Lower leg skin (tissue), 4 donors: ENCODE measurements at regions not wholly inside any gene's neighbourhood (a gene's known extent, or its start where the extent isn't known, plus 50 kb on each side); places are given as distances from the start of the nearest gene placed in this dataset.
"Not testable (repeated sequence)": the region's sequence is repeated elsewhere in the genome, so short reads cannot be mapped to it uniquely, and the experiment has no call there.

Experiments used
- DNase-seq, 2 donors: peaks; one replicate each; pipeline ENCODE4 v3.0.0-alpha.2; 2019; ENCODE audit warnings: low spot score in 2 of 2
- H3K4me3 ChIP-seq: fragments of 200-600 bp; sonication (generic); 2 replicates; pipeline ENCODE4 v1.5.1; 2017; ENCODE audit warnings: mild to moderate bottlenecking, low read depth; ENCODE audit not compliant: poor library complexity, severe bottlenecking
- POLR2A ChIP-seq, 2 donors: fragments of 450-650 bp; IDR thresholded peaks; one replicate each; pipeline ENCODE4 v1.6.1; 2016 to 2017; ENCODE audit warnings: antibody characterized with exemption in 2 of 2, mild to moderate bottlenecking in 1 of 2, moderate library complexity in 1 of 2
- WGBS, 2 donors: methylation state at CpG; one replicate each; pipeline ENCODE4 v1.1.5; 2018; 5-methylcytosine and 5-hydroxymethylcytosine counted together
- intact Hi-C: fragments of 100-400 bp; cut with DNase I; formaldehyde crosslinking; loops from one replicate; pipeline ENCODE4 v1.15.0; 2023; ENCODE audit warnings: low total_unique reads
- TF ChIP-seq, protein P1 (sequence below), 3 donors: fragments of 450-650 bp; IDR thresholded peaks; one replicate each; pipeline ENCODE4 v1.5.1; 2016; ENCODE audit warnings: antibody characterized with exemption in 3 of 3, mild to moderate bottlenecking in 3 of 3, moderate library complexity in 2 of 3

DNA sequence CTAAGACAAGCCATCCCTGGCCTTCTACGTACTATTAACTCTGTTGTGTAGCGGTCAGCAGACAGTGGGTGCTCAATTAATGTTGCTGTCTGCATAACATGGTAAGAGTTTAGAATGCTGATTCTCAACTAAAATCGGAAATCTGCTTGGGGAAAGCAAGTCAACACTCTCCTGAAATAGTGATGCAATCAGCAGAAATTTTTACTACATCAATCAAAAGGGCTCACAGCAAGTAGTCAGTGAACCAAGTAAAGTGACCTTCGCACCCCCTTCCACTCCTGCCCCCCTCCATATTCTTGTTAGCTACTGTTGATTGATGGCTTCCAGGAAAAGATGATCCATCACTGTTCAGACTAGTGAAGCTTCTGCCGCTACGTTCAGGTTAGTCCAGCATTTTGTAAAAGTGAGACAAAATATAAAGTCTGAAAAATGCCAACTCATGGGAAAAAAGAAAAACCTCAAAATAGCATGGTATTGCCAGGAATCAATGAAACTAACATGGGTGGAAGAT is 247.9 kb downstream of the HNRNPD start:
- intact Hi-C loops, result no loop called here
- DNase-seq, result no peak
- 79 to 88% methylated on average over 6 of the region's 6 CpGs for WGBS, 2 donors
- no peak for TF ChIP-seq POLR2A (IDR thresholded peaks at IDR 0.05)
- TF ChIP-seq, protein P1, sequence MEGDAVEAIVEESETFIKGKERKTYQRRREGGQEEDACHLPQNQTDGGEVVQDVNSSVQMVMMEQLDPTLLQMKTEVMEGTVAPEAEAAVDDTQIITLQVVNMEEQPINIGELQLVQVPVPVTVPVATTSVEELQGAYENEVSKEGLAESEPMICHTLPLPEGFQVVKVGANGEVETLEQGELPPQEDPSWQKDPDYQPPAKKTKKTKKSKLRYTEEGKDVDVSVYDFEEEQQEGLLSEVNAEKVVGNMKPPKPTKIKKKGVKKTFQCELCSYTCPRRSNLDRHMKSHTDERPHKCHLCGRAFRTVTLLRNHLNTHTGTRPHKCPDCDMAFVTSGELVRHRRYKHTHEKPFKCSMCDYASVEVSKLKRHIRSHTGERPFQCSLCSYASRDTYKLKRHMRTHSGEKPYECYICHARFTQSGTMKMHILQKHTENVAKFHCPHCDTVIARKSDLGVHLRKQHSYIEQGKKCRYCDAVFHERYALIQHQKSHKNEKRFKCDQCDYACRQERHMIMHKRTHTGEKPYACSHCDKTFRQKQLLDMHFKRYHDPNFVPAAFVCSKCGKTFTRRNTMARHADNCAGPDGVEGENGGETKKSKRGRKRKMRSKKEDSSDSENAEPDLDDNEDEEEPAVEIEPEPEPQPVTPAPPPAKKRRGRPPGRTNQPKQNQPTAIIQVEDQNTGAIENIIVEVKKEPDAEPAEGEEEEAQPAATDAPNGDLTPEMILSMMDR (IDR thresholded peaks at IDR 0.05), result no peak
- H3K4me3 ChIP-seq, result no peak overlapping the region

DNA sequence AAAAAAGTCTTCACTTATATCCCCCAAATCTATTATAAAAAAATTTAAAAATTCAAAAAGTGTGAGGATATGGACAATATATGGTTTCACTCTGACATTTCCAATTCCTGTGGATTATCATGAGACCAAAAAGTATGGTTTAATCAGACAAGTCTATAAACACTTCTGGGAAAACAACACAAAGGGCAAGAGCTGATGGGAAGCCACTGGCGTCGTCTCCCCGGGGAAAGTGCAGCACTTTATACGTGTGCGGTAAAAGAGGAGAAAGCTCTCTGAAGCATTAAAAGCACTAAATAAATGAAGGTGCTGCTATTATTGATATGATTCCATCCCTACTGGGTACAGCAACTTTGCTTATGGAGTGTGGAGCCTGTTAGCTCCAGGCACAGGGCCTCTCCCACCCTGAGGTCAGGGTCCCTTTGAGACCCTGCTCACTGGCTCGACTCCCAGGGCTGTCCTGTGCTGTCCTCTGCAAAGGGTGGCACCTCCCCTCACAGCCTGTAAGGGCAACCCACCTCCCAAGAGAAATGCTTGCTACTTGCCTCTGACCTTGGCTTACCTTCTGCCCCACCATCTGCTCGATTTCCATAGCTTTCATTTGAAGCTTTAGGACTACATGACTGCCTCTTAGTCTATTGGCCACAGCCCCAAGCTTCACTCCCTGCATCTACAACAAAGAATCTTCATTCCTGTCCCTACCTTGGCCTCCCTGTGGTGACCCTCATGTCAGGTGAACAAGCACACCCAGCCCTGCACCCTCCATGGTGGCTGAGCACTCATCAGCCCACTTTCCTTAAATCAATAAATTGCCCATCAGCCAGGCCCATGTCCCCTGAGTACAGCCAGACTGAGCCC is 248.6 kb downstream of the HNRNPD start:
- intact Hi-C loops, result no loop called here
- 83% methylated on average over 7 of the region's 7 CpGs for WGBS, 2 donors
- H3K4me3 ChIP-seq, result no peak overlapping the region
- no peak for DNase-seq
- TF ChIP-seq, protein P1 (IDR thresholded peaks at IDR 0.05), result no peak
- no peak for TF ChIP-seq POLR2A (IDR thresholded peaks at IDR 0.05)

DNA sequence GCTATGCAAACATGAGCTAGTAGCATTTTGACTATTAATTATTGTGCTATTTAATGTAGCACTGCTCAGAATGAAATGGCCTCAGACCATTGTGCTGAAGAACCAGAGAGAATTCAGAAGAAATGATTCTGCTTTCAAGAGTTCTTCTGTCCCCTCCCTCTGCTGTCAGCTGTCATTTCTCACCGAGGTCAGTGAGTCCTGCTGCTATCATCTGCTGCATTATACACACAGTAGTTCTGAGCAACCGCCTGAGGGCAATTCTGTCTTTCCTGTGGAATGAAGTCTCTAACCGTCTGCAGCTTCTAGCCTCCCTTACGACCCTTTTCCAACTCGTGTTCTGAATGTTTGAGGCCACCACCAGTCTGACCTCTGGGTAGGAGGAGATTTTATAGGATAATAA is 249.4 kb downstream of the HNRNPD start:
- intact Hi-C loops, result no loop called here
- TF ChIP-seq, protein P1 (IDR thresholded peaks at IDR 0.05), result no peak
- TF ChIP-seq POLR2A (IDR thresholded peaks at IDR 0.05), result no peak
- H3K4me3 ChIP-seq, result no peak overlapping the region
- WGBS, 2 donors, result 38 to 39% methylated on average over 5 of the region's 5 CpGs
- DNase-seq, result no peak

DNA sequence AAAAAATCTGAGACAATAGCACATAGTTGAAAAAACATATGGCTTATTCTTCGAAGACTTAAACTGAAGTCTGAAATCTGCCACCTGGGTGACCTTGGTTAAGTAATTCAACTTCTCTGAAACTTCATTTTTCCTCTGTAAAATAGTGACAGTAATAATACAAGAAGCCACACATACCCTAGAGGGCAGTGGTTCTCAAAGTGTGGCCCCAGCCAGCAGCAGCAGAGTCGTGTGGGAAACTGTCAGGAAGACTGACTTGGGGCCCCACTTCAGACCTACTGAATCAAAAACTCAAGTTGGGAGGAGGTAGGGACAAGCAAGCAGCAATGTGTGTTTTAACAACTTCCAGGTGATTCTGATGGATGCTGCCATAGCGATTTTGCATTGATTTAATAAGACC is 249.9 kb downstream of the HNRNPD start:
- H3K4me3 ChIP-seq, result no peak overlapping the region
- no peak for DNase-seq
- intact Hi-C loops, result no loop called here
- no peak for TF ChIP-seq POLR2A (IDR thresholded peaks at IDR 0.05)
- TF ChIP-seq, protein P1 (IDR thresholded peaks at IDR 0.05), result no peak
- WGBS, 2 donors, result 50 to 59% methylated on average over 3 of the region's 3 CpGs

DNA sequence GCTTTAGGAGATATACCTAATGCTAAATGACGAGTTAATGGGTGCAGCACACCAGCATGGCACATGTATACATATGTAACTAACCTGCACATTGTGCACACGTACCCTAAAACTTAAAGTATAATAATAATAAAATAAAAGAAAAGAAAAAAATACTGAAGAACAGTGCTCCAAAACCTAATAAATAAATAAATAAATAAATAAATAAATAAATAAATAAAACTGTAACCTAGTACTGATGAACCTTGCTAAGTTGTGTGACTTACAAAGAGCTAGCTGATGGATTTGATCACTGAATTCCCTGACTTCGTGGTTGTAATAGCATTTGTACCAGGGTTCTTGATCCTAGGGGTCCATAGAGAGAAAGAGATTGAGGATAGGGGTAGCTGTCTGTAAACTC is 258.6 kb downstream of the HNRNPD start:
- 87 to 88% methylated on average over 3 of the region's 3 CpGs for WGBS, 2 donors
- intact Hi-C loops, result not testable (repeated sequence)

DNA sequence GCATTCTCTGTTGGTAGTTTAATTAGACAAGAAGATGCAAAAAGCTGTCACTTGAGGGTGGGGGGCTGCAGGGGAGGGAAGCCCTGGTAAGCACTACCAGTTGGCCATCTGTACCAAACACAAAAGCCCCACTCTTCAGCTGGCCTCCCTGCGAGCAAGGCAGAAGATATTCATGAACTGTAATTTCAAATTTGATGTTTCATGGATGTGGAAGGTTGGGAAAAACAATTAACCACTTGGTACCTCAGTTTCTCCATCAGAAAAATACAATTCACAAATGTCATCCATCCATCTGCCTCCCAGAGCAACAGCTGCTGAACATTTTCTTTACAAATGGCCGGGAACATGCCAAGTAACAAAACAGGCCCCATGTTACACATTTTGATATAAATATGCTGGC is 265.3 kb downstream of the HNRNPD start:
- no peak for TF ChIP-seq POLR2A (IDR thresholded peaks at IDR 0.05)
- TF ChIP-seq, protein P1 (IDR thresholded peaks at IDR 0.05), result no peak
- no peak overlapping the region for H3K4me3 ChIP-seq
- intact Hi-C loops, result no loop called here
- 73 to 77% methylated on average over 2 of the region's 2 CpGs for WGBS, 2 donors
- DNase-seq, result no peak

More for the DNA sequence above, 258.6 kb downstream of the HNRNPD start:
- not testable (repeated sequence) for DNase-seq, H3K4me3 ChIP-seq
